OCI-LY1 (cell line): ENCODE measurements at regions not wholly inside any gene's neighbourhood (a gene's known extent, or its start where the extent isn't known, plus 50 kb on each side); places are given as distances from the start of the nearest gene placed in this dataset.

ENCODE experiments used
- H2AFZ ChIP-seq: fragments of 200-600 bp; sonication (generic), shearing (Covaris generic); 2 replicates; pipeline ENCODE4 v1.6.0; 2014; ENCODE audit warnings: antibody characterized with exemption, mild to moderate bottlenecking, low read length
- H3F3A ChIP-seq: fragments of 200-600 bp; sonication (generic), shearing (Covaris generic); 2 replicates; pipeline ENCODE4 v1.6.0; 2014; ENCODE audit warnings: mild to moderate bottlenecking, antibody characterized with exemption, low read length, moderate library complexity; ENCODE audit not compliant: insufficient read depth
- H3K27ac ChIP-seq: fragments of 200-600 bp; sonication (generic); 2 replicates; pipeline ENCODE4 v1.5.1; 2014; ENCODE audit warnings: low read length, mixed run types, mild to moderate bottlenecking, low read depth; ENCODE audit not compliant: poor library complexity, severe bottlenecking
- H3K27me3 ChIP-seq: fragments of 200-600 bp; sonication (generic); 2 replicates; pipeline ENCODE4 v1.6.0; 2014; ENCODE audit warnings: antibody characterized with exemption, mild to moderate bottlenecking, low read length, moderate library complexity; ENCODE audit not compliant: insufficient read depth
- H3K36me3 ChIP-seq: fragments of 200-600 bp; sonication (generic); 2 replicates; pipeline ENCODE4 v1.6.1; 2014; ENCODE audit warnings: mild to moderate bottlenecking, antibody characterized with exemption, low read length, moderate library complexity, mixed read lengths; ENCODE audit not compliant: insufficient read depth
- H3K4me1 ChIP-seq: fragments of 200-600 bp; sonication (generic); 2 replicates; pipeline ENCODE4 v1.5.1; 2014; ENCODE audit warnings: mild to moderate bottlenecking, low read length, moderate library complexity; ENCODE audit not compliant: insufficient read depth, severe bottlenecking
- H3K4me2 ChIP-seq: fragments of 200-600 bp; sonication (generic), shearing (Covaris generic); 2 replicates; pipeline ENCODE4 v1.6.1; 2014; ENCODE audit warnings: low read length
- H3K4me3 ChIP-seq: fragments of 200-600 bp; sonication (generic); 2 replicates; pipeline ENCODE4 v1.5.1; 2014; ENCODE audit warnings: low read length, low read depth, mild to moderate bottlenecking, mixed read lengths; ENCODE audit not compliant: poor library complexity, severe bottlenecking
- H3K79me2 ChIP-seq: fragments of 200-600 bp; shearing (Covaris generic); 2 replicates; pipeline ENCODE4 v1.6.1; 2016; ENCODE audit warnings: mixed run types, low read length, mixed read lengths; ENCODE audit not compliant: insufficient read depth
- H3K9ac ChIP-seq: fragments of 200-600 bp; sonication (generic), shearing (Covaris generic); 2 replicates; pipeline ENCODE4 v1.6.1; 2014; ENCODE audit warnings: mild to moderate bottlenecking, low read length, mixed read lengths
- H3K9me2 ChIP-seq: fragments of 200-600 bp; sonication (generic), shearing (Covaris generic); 2 replicates; pipeline ENCODE4 v1.6.1; 2014; ENCODE audit warnings: low read depth, mild to moderate bottlenecking, low read length, mixed read lengths
- H3K9me3 ChIP-seq: fragments of 200-600 bp; shearing (Covaris generic); 2 replicates; pipeline ENCODE4 v1.6.1; 2014; ENCODE audit warnings: low read length, mixed read lengths
- H4K20me1 ChIP-seq: fragments of 200-600 bp; sonication (generic), shearing (Covaris generic); 2 replicates; pipeline ENCODE4 v1.6.0; 2016; ENCODE audit warnings: mild to moderate bottlenecking, low read length; ENCODE audit not compliant: insufficient read depth
- CTCF ChIP-seq: fragments of 200-600 bp; sonication (generic), shearing (Covaris generic); IDR thresholded peaks from 2 replicates; pipeline ENCODE4 v1.5.1; 2017; ENCODE audit warnings: mild to moderate bottlenecking, antibody characterized with exemption, low read length, moderate library complexity, mixed read lengths
- EZH2 ChIP-seq: fragments of 200-600 bp; sonication (generic), shearing (Covaris generic); IDR thresholded peaks from 2 replicates; pipeline ENCODE4 v1.8.0; 2017; ENCODE audit warnings: borderline replicate concordance, mixed run types, mild to moderate bottlenecking, antibody characterized with exemption, low read length, moderate library complexity, mixed read lengths

DNA sequence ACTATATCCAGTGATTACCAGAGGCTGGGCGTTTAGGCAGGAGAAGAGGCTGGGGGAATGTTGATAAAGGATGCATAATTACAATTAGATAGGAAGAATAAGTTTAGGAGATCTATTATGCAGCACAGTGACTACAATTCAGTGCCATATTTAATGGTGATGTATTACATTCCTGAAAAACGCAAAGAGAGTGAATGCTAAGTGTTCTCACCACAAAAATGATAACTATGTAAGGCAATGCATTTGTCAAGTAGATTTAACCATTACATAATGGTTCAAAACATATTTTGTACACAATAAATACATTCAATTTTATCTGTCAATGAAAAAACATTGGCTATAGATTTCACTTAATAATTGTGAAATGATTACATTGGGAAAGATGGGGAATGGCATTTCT, 548.9 kb downstream of the NUF2 start:
- no peaks in the 10 kb centered on the region for H3K27me3 ChIP-seq
- no peaks in the 10 kb centered on the region for H3K79me2 ChIP-seq
- no peaks in the 10 kb centered on the region for H3F3A ChIP-seq
- no peaks in the 10 kb centered on the region for H3K9me2 ChIP-seq
- no peak overlapping the region for H3K4me2 ChIP-seq
- no peak overlapping the region for H3K4me3 ChIP-seq
- no peaks in the 10 kb centered on the region for H3K36me3 ChIP-seq
- H2AFZ ChIP-seq, result no peak overlapping the region
- no peak for TF ChIP-seq CTCF
- TF ChIP-seq EZH2, result no peak
- no peak overlapping the region for H3K9ac ChIP-seq
- H3K9me3 ChIP-seq, result no peaks in the 10 kb centered on the region
- no peak overlapping the region for H3K27ac ChIP-seq
- no peaks in the 10 kb centered on the region for H4K20me1 ChIP-seq
- H3K4me1 ChIP-seq, result no peaks in the 10 kb centered on the region

DNA sequence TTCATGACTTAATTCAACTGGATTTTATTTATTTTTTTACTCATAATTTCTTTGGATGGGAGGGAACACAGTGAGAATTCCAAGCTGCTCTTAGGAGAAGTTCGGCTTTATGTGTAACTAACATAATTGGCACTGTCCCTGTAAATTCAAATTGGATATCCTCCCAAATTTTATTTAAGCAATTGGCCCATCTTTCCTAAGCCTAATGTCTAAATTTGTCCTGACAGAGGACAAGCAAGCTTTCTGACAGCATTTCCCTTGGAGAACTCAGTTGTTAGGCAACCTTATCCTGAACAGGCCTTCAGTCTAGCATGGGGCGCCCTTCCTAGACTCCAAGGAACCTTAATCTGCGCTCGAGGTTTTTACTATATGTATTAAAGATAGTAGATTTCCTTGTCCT, 550.3 kb downstream of the NUF2 start:
- Histone ChIP-seq H3F3A (no peaks in the 10 kb centered on the region), H3K4me1 (no peaks in the 10 kb centered on the region), H3K4me3 (no peak overlapping the region), H3K4me2 (no peak overlapping the region), H3K36me3 (no peaks in the 10 kb centered on the region), H3K79me2 (no peaks in the 10 kb centered on the region), H2AFZ (no peak overlapping the region), H3K9me3 (no peaks in the 10 kb centered on the region), H3K27ac (no peak overlapping the region), H3K27me3 (no peaks in the 10 kb centered on the region), H3K9ac (no peak overlapping the region), H4K20me1 (no peaks in the 10 kb centered on the region), H3K9me2 (no peaks in the 10 kb centered on the region)
- TF ChIP-seq CTCF, result no peak
- no peak for TF ChIP-seq EZH2

DNA sequence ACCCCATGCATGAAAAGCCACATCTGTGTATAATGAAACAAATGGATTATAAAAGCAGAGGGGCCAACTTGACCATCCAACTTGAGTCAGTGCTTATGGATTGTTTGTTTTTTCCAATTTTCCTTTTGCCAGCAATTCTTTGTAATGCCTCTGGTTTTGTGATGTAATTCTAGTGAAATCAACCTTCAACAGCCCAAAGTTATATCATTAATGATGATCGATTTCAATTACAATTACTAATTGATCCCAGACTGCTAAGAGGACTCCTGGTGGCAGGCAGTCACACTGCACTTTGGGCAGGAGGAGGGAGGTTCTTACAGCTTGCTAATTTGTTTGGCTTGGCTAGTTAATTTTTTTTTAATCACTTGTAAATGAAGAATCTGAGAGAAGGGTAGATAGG, 552.3 kb downstream of the NUF2 start:
- TF ChIP-seq CTCF, result peak; percentile 34
- TF ChIP-seq EZH2, result no peak
- Histone ChIP-seq H2AFZ (no peak overlapping the region), H3K27me3 (no peaks in the 10 kb centered on the region), H3K36me3 (no peaks in the 10 kb centered on the region), H3K9ac (no peak overlapping the region), H3K9me2 (no peaks in the 10 kb centered on the region), H3K79me2 (no peaks in the 10 kb centered on the region), H3K4me1 (no peaks in the 10 kb centered on the region), H3K4me3 (no peak overlapping the region), H3K4me2 (no peak overlapping the region), H3F3A (no peaks in the 10 kb centered on the region), H3K9me3 (no peaks in the 10 kb centered on the region), H3K27ac (no peak overlapping the region), H4K20me1 (no peaks in the 10 kb centered on the region)
